GM12874 (cell line): ENCODE measurements at regions not wholly inside any gene's neighbourhood (a gene's known extent, or its start where the extent isn't known, plus 50 kb on each side); places are given as distances from the start of the nearest gene placed in this dataset.

Source experiments
- TF ChIP-seq, protein P1 (sequence below): IDR thresholded peaks from 2 replicates; pipeline ENCODE4 v1.5.1; 2011; ENCODE audit warnings: low read depth, mild to moderate bottlenecking, control low read depth, low read length, moderate library complexity; ENCODE audit not compliant: insufficient read depth

DNA sequence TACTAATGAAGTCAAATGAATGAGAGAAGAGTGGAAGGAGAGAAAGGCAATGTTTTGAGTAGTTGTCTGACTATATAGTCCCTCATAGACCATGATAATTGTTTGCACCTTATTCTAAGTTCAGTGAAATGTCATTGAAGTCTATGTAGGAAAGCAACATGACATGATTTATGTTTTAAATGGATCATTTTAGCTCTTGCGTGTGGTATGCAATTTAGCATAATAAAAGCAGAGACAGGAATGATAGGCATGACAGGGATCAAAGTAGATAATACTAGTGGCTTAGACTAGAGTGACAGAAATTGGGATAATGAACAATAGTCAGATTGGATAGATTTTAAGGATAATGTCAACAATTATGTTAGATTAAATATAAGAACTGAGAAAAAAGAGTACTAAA, 132.5 kb downstream of the PYDC2 start:
- TF ChIP-seq, protein P1, sequence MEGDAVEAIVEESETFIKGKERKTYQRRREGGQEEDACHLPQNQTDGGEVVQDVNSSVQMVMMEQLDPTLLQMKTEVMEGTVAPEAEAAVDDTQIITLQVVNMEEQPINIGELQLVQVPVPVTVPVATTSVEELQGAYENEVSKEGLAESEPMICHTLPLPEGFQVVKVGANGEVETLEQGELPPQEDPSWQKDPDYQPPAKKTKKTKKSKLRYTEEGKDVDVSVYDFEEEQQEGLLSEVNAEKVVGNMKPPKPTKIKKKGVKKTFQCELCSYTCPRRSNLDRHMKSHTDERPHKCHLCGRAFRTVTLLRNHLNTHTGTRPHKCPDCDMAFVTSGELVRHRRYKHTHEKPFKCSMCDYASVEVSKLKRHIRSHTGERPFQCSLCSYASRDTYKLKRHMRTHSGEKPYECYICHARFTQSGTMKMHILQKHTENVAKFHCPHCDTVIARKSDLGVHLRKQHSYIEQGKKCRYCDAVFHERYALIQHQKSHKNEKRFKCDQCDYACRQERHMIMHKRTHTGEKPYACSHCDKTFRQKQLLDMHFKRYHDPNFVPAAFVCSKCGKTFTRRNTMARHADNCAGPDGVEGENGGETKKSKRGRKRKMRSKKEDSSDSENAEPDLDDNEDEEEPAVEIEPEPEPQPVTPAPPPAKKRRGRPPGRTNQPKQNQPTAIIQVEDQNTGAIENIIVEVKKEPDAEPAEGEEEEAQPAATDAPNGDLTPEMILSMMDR = no peak

DNA sequence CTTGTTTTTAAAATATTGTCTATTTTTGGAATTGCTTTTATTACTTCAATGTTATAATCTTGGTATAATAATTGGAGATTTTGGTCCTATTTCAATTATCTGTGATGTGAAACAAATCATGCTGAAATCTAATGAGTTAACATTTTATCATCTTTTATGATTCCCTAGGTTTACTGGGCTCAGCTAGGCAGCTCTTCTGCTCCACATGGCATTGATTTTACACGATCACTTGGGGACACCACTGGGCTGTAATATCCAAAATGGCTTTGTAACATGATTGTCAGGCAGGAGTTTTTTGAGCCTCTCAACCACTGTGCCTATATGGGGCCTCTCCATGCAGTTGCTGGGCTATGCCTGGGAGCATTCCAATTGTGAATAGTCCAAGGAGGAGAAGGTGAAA, 163.3 kb downstream of the PYDC2 start:
- TF ChIP-seq, protein P1 = no peak

DNA sequence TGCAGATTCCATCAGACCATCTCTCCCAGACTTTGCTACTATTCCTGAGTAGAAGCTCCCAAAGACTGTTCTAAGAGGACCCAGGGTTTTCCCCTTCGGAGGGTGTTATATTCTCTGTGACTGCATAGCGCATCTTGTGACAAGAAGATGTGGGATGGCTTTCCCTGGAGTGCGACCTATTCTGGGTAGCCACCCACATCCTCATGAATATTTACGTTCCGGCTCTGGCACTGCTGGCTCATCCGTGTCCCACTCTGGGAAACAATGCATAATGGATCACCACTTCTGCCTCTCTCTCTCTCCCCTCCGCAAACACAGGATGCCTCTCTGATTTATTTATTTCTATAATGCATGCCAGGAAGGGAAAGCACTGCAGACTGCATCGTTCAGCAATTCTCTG, 166.1 kb downstream of the PYDC2 start:
- TF ChIP-seq, protein P1 = no peak

DNA sequence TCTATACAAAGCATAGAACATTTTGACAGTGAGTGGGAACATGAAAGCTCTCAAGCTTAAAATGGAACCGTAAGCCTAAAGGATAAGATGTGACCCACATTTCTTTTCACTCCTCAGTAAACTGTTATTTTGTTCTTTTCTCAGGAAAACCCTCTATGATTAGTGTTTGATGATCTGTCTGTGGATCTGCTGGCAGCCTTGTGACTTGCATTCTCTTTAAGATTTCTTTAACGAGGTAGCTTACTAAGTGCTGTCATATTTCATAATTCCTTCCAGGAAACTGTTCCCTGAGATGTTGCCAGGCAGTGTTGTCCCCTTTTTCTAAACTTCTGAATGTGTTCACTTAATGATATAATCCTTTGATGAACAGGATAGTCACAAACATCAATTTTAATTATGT, 167.6 kb downstream of the PYDC2 start:
- TF ChIP-seq, protein P1 = no peak

DNA sequence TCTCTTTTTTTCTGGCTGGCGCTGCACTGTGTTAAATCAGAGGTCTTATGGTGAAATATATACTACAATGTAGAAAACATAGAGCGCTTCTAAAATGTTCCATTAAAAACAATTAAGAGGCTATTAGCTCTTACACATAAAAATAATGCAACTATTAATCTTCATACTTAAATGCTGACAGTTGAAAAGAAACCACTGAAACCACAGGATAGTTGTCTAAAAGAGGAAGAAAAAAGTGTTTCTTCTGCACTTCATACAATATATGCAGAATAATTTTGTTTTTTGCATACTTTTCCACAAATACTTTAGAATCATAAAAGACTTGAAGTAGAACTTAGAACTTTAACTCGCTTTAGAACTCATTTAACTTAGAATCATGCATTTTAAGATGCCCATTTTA, 170.5 kb downstream of the PYDC2 start:
- TF ChIP-seq, protein P1 = no peak

DNA sequence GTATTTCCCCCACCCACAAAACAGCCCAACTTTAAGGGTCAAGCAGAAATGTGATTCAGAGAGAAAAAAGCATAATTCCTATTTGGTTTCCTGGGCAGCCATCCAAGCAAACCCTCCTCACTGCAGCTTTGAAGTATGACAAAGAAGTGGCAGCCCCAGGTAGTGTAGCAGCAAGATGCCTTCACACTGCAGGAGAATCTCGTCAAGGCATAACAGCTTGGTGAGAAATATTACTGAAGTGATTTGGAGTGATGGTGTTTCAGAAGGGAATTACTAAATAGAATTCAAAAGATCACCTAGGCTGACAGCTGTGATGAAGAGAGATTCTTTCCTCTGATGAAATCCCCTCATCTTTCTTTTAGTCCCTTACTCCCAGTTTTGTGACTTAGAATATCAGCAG, 173.9 kb downstream of the PYDC2 start:
- TF ChIP-seq, protein P1 = no peak

DNA sequence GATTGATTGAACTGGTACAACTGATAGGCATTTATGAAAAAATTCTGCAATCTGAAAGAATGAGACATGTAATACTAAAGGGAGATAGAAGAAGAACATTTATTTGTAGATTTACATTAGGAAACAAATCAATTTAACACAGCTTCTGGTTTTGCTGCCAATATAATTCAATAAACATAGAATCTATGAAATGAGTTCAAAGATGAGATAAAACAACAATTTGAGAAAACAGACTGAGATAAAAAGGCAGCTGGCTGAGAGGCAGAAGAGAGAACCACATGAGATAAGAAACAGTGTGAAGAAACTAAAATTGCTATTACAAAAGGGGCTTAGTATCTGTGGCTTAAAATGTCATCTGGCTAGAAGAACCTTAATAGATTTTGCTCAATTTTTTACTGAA, 176.6 kb downstream of the PYDC2 start:
- TF ChIP-seq, protein P1 = no peak

DNA sequence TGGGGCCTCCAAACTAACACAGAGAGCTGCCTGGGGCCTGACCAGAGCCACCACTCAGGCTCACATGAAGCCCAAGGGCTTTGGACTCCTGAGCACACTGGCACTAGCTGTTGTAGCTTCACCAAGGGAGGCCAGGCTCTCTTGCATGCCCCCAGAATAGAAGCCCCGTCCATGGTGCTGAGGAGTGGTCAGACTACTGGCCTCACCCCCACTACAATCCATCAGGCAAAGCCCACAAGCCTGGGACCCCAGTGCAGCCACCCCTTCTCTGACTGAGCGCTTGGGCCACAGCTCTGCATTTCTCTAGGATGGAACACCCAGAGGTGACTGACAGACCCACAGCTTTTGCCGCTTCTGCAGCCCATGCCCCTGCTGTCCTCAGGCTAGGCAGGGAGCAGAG, 180.8 kb downstream of the PYDC2 start:
- TF ChIP-seq, protein P1 = no peak
